T-helper 1 cell treated with Interleukin-12 subunit alpha and Interleukin-12 subunit beta and Interleukin-4 antibody, amounts not matched to agents 30 μg/mL and 1 μg/mL, for 36 hours (primary cell): ENCODE measurements at regions not wholly inside any gene's neighbourhood (a gene's known extent, or its start where the extent isn't known, plus 50 kb on each side); places are given as distances from the start of the nearest gene placed in this dataset.

Source experiments
- H3K27ac Mint-ChIP-seq: one replicate; pipeline ENCODE4 v1.8.0; 2021; ENCODE audit warnings: mild to moderate bottlenecking, mixed read lengths
- H3K27me3 Mint-ChIP-seq: one replicate; pipeline ENCODE4 v1.8.0; 2021; ENCODE audit warnings: low read depth, mixed read lengths
- H3K36me3 Mint-ChIP-seq: one replicate; pipeline ENCODE4 v1.8.0; 2021; ENCODE audit warnings: low read depth, mixed read lengths
- H3K4me1 Mint-ChIP-seq: one replicate; pipeline ENCODE4 v1.8.0; 2021; ENCODE audit warnings: low read depth, mixed read lengths
- H3K4me3 Mint-ChIP-seq: one replicate; pipeline ENCODE4 v1.8.0; 2021; ENCODE audit warnings: mild to moderate bottlenecking, moderate library complexity, mixed read lengths
- H3K9me3 Mint-ChIP-seq: one replicate; pipeline ENCODE4 v1.8.0; 2021; ENCODE audit warnings: mixed read lengths

GRCh38 chr14:42862114-42862513, 1255.4 kb downstream of the LRFN5 start:
- H3K27me3 Mint-ChIP-seq = no peaks in the 10 kb centered on the region
- H3K9me3 Mint-ChIP-seq = peaks cover 9% of the 10 kb centered on the region
- H3K4me1 Mint-ChIP-seq = no peaks in the 10 kb centered on the region
- no peaks in the 10 kb centered on the region for H3K36me3 Mint-ChIP-seq
- H3K27ac Mint-ChIP-seq = no peak overlapping the region
- no peak overlapping the region for H3K4me3 Mint-ChIP-seq

GRCh38 chr14:42860371-42860770, 1253.7 kb downstream of the LRFN5 start:
- H3K27ac Mint-ChIP-seq = no peak overlapping the region
- no peak overlapping the region for H3K4me3 Mint-ChIP-seq
- H3K9me3 Mint-ChIP-seq = peaks cover 13% of the 10 kb centered on the region
- H3K4me1 Mint-ChIP-seq = no peaks in the 10 kb centered on the region
- no peaks in the 10 kb centered on the region for H3K27me3 Mint-ChIP-seq
- no peaks in the 10 kb centered on the region for H3K36me3 Mint-ChIP-seq

GRCh38 chr14:42856106-42856505, 1249.4 kb downstream of the LRFN5 start:
- H3K9me3 Mint-ChIP-seq = peaks cover 20% of the 10 kb centered on the region
- H3K4me3 Mint-ChIP-seq = no peak overlapping the region
- H3K27me3 Mint-ChIP-seq = no peaks in the 10 kb centered on the region
- H3K27ac Mint-ChIP-seq = no peak overlapping the region
- no peaks in the 10 kb centered on the region for H3K4me1 Mint-ChIP-seq
- H3K36me3 Mint-ChIP-seq = no peaks in the 10 kb centered on the region

GRCh38 chr14:42855085-42855484, 1248.4 kb downstream of the LRFN5 start:
- Mint-ChIP-seq H3K27me3 (no peaks in the 10 kb centered on the region), H3K9me3 (peaks cover 26% of the 10 kb centered on the region), H3K27ac (no peak overlapping the region), H3K4me1 (no peaks in the 10 kb centered on the region), H3K36me3 (no peaks in the 10 kb centered on the region), H3K4me3 (no peak overlapping the region)

GRCh38 chr14:42854061-42854460, 1247.4 kb downstream of the LRFN5 start:
- H3K9me3 Mint-ChIP-seq = peaks cover 27% of the 10 kb centered on the region
- no peaks in the 10 kb centered on the region for H3K4me1 Mint-ChIP-seq
- H3K4me3 Mint-ChIP-seq = no peak overlapping the region
- no peak overlapping the region for H3K27ac Mint-ChIP-seq
- no peaks in the 10 kb centered on the region for H3K27me3 Mint-ChIP-seq
- H3K36me3 Mint-ChIP-seq = no peaks in the 10 kb centered on the region

- Mint-ChIP-seq H3K27ac (no peak overlapping the region), H3K36me3 (no peaks in the 10 kb centered on the region), H3K4me3 (no peak overlapping the region), H3K27me3 (no peaks in the 10 kb centered on the region), H3K9me3 (peaks cover 47% of the 10 kb centered on the region), H3K4me1 (no peaks in the 10 kb centered on the region)
These were observed 1242.0 kb downstream of the LRFN5 start for GRCh38 chr14:42848652-42849051.

- Mint-ChIP-seq H3K4me3 (no peak overlapping the region), H3K36me3 (peaks cover 1% of the 10 kb centered on the region), H3K27me3 (no peaks in the 10 kb centered on the region), H3K9me3 (peaks cover 13% of the 10 kb centered on the region), H3K27ac (no peak overlapping the region), H3K4me1 (no peaks in the 10 kb centered on the region)
These were observed 1208.1 kb downstream of the LRFN5 start for GRCh38 chr14:42814817-42815216.

- peaks cover 19% of the 10 kb centered on the region for H3K9me3 Mint-ChIP-seq
- H3K4me1 Mint-ChIP-seq = no peaks in the 10 kb centered on the region
- H3K27me3 Mint-ChIP-seq = no peaks in the 10 kb centered on the region
- no peak overlapping the region for H3K4me3 Mint-ChIP-seq
- no peak overlapping the region for H3K27ac Mint-ChIP-seq
- no peaks in the 10 kb centered on the region for H3K36me3 Mint-ChIP-seq
These were observed 1200.2 kb downstream of the LRFN5 start for GRCh38 chr14:42806909-42807315.

- Mint-ChIP-seq H3K36me3 (no peaks in the 10 kb centered on the region), H3K27me3 (no peaks in the 10 kb centered on the region), H3K9me3 (peaks cover 33% of the 10 kb centered on the region), H3K27ac (no peak overlapping the region), H3K4me3 (no peak overlapping the region), H3K4me1 (no peaks in the 10 kb centered on the region)
These were observed 1197.5 kb downstream of the LRFN5 start for GRCh38 chr14:42804141-42804540.

- peaks cover 45% of the 10 kb centered on the region for H3K9me3 Mint-ChIP-seq
- H3K4me3 Mint-ChIP-seq = no peak overlapping the region
- no peak overlapping the region for H3K27ac Mint-ChIP-seq
- H3K27me3 Mint-ChIP-seq = no peaks in the 10 kb centered on the region
- H3K36me3 Mint-ChIP-seq = no peaks in the 10 kb centered on the region
- H3K4me1 Mint-ChIP-seq = no peaks in the 10 kb centered on the region
These were observed 1195.7 kb downstream of the LRFN5 start for GRCh38 chr14:42802346-42802745.

GRCh38 chr14:42792166-42792565, 1185.5 kb downstream of the LRFN5 start:
- no peaks in the 10 kb centered on the region for H3K27me3 Mint-ChIP-seq
- no peak overlapping the region for H3K4me3 Mint-ChIP-seq
- H3K36me3 Mint-ChIP-seq = no peaks in the 10 kb centered on the region
- H3K27ac Mint-ChIP-seq = no peak overlapping the region
- no peaks in the 10 kb centered on the region for H3K4me1 Mint-ChIP-seq
- peaks cover 44% of the 10 kb centered on the region for H3K9me3 Mint-ChIP-seq

GRCh38 chr14:42782754-42783153, 1176.1 kb downstream of the LRFN5 start:
- Mint-ChIP-seq H3K9me3 (peaks cover 16% of the 10 kb centered on the region), H3K36me3 (no peaks in the 10 kb centered on the region), H3K27me3 (no peaks in the 10 kb centered on the region), H3K4me1 (no peaks in the 10 kb centered on the region), H3K27ac (no peak overlapping the region), H3K4me3 (no peak overlapping the region)

- no peak overlapping the region for H3K27ac Mint-ChIP-seq
These were observed 1172.3 kb downstream of the LRFN5 start for GRCh38 chr14:42778984-42779383.

GRCh38 chr14:42750771-42751170, 1144.1 kb downstream of the LRFN5 start:
- Mint-ChIP-seq H3K9me3 (peaks cover 3% of the 10 kb centered on the region), H3K4me1 (no peaks in the 10 kb centered on the region), H3K36me3 (no peaks in the 10 kb centered on the region), H3K4me3 (no peak overlapping the region), H3K27ac (no peak overlapping the region), H3K27me3 (no peaks in the 10 kb centered on the region)

More at GRCh38 chr14:42778984-42779383, 1172.3 kb downstream of the LRFN5 start:
- no peaks in the 10 kb centered on the region for H3K36me3 Mint-ChIP-seq
- peaks cover 12% of the 10 kb centered on the region for H3K9me3 Mint-ChIP-seq
- H3K27me3 Mint-ChIP-seq = no peaks in the 10 kb centered on the region
- no peaks in the 10 kb centered on the region for H3K4me1 Mint-ChIP-seq
- H3K4me3 Mint-ChIP-seq = no peak overlapping the region

GRCh38 chr14:42742084-42742483, 1135.4 kb downstream of the LRFN5 start:
- Mint-ChIP-seq H3K27ac (no peak overlapping the region), H3K4me3 (no peak overlapping the region), H3K36me3 (no peaks in the 10 kb centered on the region), H3K9me3 (peaks cover 25% of the 10 kb centered on the region), H3K4me1 (no peaks in the 10 kb centered on the region), H3K27me3 (no peaks in the 10 kb centered on the region)

- no peaks in the 10 kb centered on the region for H3K4me1 Mint-ChIP-seq
- no peaks in the 10 kb centered on the region for H3K27me3 Mint-ChIP-seq
- no peak overlapping the region for H3K4me3 Mint-ChIP-seq
- H3K9me3 Mint-ChIP-seq = peaks cover 21% of the 10 kb centered on the region
- no peak overlapping the region for H3K27ac Mint-ChIP-seq
- no peaks in the 10 kb centered on the region for H3K36me3 Mint-ChIP-seq
These were observed 1129.7 kb downstream of the LRFN5 start for GRCh38 chr14:42736408-42736807.
